Putamen (tissue), 1 donor: ENCODE measurements at regions not wholly inside any gene's neighbourhood (a gene's known extent, or its start where the extent isn't known, plus 50 kb on each side); places are given as distances from the start of the nearest gene placed in this dataset.

Experiments used
- DNase-seq: peaks from one replicate; pipeline ENCODE4 v3.0.0-alpha.2; 2016; ENCODE audit warnings: low spot score

- DNase-seq: no peak
These were observed 84.9 kb upstream of the MEF2C start for GRCh38 chr5:88967633-88968585.

- no peak for DNase-seq
These were observed 81.8 kb upstream of the MEF2C start for GRCh38 chr5:88964831-88965230.

GRCh38 chr5:88957013-88957412 lies 74.0 kb upstream of the MEF2C start:
- DNase-seq: no peak

- no peak for DNase-seq
These were observed 73.4 kb upstream of the MEF2C start for GRCh38 chr5:88956416-88956815.

GRCh38 chr5:88955403-88955802 lies 72.4 kb upstream of the MEF2C start:
- no peak for DNase-seq

GRCh38 chr5:88954511-88954910 lies 71.5 kb upstream of the MEF2C start:
- DNase-seq: no peak

- DNase-seq: no peak
These were observed 70.1 kb upstream of the MEF2C start for GRCh38 chr5:88952996-88953643.

- no peak for DNase-seq
These were observed 69.4 kb upstream of the MEF2C start for GRCh38 chr5:88952344-88952743.

- DNase-seq: no peak
These were observed 68.5 kb upstream of the MEF2C start for GRCh38 chr5:88951457-88951856.

GRCh38 chr5:88948746-88949600 lies 66.0 kb upstream of the MEF2C start:
- DNase-seq: no peak

GRCh38 chr5:88944751-88945531 lies 62.0 kb upstream of the MEF2C start:
- DNase-seq: no peak

- no peak for DNase-seq
These were observed 58.6 kb upstream of the MEF2C start for GRCh38 chr5:88941581-88941980.

- DNase-seq: no peak
These were observed 57.7 kb upstream of the MEF2C start for GRCh38 chr5:88940713-88941112.

GRCh38 chr5:88939300-88939699 lies 56.3 kb upstream of the MEF2C start:
- DNase-seq: no peak

- no peak for DNase-seq
These were observed 55.5 kb upstream of the MEF2C start for GRCh38 chr5:88938488-88938887.

- no peak for DNase-seq
These were observed 54.4 kb upstream of the MEF2C start for GRCh38 chr5:88937406-88937805.

GRCh38 chr5:88934439-88934838 lies 51.5 kb upstream of the MEF2C start:
- no peak for DNase-seq
